NAMALWA (cell line): ENCODE measurements at regions not wholly inside any gene's neighbourhood (a gene's known extent, or its start where the extent isn't known, plus 50 kb on each side); places are given as distances from the start of the nearest gene placed in this dataset.
"Not testable (repeated sequence)": the region's sequence is repeated elsewhere in the genome, so short reads cannot be mapped to it uniquely, and the experiment has no call there.

Experiments
- DNase-seq: peaks from one replicate; pipeline ENCODE4 v3.0.0-alpha.2; 2015; ENCODE audit warnings: low spot score

- no peak for DNase-seq
Measured at GRCh38 chr3:73179601-73180000, 118.1 kb downstream of the EBLN2 start.

DNA sequence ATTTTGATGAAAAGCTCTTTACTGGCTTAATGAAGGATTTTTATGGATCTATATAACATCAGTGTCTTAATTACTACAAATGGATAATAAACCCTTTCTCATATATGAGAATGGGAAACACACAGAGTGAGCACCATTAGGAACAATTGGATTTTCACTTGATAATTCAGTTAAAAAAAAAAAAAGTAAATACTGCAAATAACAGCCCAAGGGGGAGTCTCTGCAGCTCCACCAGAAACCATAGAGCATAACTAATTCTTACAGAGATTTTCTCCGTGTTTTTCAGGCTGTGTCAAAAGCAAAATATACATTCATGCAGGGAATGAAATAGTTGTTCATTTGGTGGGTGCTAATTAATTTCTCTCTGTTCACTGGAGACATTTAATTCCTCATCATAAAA lies 125.3 kb downstream of the EBLN2 start:
- DNase-seq: no peak

DNA sequence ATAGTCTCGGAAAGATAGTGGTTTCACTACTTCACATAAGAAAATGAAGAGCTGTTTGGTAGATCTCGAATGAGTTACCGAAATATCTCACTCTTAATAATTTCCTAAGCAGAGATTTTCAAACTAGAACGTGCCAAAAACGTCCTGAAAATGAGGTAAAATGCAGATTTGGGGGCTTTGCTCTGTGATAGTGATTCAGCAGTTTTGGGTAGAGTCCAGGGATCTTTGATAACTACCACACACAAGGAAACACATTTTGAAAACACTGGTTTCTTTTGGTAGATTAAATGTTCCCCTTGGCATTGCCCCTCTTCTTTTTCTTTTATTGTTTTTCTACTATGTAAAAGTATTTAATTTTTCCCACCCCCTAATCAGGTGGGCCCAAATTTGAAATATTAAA lies 125.9 kb downstream of the EBLN2 start:
- DNase-seq: no peak

DNA sequence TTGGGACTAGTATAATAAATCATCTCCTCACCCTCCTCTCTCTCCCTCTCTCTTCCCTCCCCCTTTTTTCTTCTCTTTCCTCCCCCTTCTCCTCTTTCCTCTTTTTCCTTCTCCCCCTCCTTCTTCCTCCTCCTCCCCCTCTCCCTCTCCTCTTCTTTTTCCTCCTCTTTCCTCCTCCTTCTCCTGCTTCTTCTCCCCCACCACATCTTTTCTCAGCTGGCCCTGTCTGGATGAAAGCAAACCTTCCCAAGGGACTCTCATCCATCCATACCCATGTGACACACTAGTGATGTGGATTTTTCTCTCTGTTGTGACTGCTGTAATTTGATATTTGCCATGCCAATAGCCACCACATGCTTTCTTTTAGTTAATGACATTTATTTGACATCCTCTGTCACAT lies 127.2 kb downstream of the EBLN2 start:
- no peak for DNase-seq

DNA sequence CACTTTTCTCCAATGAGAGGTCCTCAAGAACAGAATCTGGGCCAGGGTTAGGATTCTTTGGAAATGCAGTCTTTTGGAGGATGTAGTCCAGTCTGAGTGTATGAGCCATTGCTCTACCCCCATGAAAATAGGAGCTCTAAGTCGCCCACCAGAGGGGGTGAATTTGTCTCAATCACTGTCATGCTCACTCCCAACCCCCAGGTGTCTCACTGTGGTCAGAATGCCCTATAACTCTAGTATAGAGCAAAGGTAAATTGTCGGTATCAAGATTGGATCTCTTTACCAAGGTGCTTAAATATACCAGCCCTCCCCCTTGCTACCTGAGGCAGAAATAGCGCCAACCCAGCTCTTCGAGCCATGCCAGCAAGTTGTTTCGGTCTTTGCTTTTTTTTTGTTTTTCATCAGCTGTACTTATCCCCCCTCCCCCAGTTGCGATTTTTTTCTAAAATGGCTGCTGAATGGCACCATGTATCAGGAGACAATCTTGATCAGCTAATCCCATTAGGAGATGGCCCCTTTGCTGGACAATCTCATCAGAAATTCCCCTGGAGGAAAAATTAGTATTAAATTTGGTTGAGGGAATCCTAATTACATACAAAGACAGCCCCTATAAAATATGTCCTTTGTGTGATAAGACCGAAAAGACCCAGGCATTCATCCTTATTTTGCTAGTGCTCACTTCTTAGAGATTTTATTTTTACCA lies 130.7 kb downstream of the EBLN2 start:
- DNase-seq: peak; percentile 47

DNA sequence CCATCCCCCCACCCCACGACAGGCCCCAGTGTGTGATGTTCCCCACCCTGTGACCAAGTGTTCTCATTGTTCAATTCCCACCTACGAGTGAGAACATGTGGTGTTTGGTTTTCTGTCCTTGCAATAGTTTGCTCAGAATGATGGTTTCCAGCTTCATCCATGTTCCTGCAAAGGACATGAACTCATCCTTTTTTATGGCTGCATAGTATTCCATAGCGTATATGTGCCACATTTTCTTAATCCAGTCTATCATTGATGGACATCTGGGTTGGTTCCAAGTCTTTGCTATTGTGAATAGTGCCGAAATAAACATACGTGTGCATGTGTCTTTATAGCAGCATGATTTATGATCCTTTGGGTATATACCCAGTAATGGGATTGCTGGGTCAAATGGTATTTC lies 132.5 kb downstream of the EBLN2 start:
- DNase-seq: not testable (repeated sequence)

DNA sequence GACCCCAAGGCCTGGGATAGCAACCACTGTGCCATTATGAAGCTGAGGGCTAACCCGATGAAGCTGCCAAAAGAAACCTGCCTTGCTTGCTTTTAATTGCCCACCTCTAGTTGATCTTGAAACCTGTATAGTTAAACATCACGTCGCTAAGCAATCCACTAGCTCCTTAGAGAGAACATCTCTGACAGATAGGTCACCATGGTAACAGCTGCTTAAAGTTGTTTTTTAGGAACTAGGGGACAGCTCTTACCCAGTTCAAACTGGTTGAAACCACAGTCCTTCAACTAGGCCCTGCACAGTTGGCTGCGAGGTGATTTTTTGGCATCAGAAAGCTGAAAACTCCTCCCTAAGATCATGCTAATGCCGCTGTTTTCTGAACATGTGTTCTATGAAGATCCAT lies 135.7 kb downstream of the EBLN2 start:
- no peak for DNase-seq

DNA sequence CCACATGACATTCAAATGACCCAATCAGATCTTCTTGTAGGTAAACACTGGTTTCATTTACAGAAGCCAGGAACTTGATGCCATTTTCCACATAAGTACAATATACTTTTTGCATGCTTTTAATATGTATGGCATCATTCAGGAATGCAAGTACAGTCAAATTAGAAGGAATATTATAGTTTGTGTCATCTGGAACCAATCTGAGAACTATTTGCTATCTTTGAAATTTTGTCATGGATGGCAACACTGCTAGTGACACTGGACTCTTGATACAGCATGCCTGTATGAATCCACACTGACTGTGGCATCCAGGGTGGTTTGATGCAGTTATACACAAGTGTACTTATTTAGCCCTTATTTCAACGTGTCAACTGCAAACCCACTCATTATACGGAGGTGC lies 141.6 kb downstream of the EBLN2 start:
- no peak for DNase-seq

- DNase-seq: no peak
Measured at GRCh38 chr3:73203633-73204032, 142.2 kb downstream of the EBLN2 start.

DNA sequence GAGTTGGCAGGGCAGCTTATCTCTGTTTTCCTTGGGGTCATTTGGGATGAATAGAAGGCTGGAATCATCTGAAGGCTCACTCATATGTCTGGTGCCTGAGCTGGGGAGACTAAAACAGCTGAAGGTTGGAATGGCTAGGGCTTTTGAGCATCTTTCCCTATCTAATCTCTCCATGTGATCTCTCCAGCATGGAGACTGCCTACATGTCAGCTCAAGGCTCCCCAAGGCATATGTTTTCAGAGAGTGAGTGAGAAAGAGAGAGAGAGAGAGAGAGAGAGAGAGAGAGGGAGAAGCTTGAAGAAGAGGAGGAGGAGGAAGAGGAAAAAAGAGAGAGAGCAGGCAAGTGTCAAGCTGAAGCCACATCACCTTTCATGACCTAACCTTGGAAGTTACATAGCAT lies 143.4 kb downstream of the EBLN2 start:
- no peak for DNase-seq

- no peak for DNase-seq
Measured at GRCh38 chr3:73206030-73206429, 144.6 kb downstream of the EBLN2 start.

- no peak for DNase-seq
Measured at GRCh38 chr3:73207946-73208440, 146.5 kb downstream of the EBLN2 start.

DNA sequence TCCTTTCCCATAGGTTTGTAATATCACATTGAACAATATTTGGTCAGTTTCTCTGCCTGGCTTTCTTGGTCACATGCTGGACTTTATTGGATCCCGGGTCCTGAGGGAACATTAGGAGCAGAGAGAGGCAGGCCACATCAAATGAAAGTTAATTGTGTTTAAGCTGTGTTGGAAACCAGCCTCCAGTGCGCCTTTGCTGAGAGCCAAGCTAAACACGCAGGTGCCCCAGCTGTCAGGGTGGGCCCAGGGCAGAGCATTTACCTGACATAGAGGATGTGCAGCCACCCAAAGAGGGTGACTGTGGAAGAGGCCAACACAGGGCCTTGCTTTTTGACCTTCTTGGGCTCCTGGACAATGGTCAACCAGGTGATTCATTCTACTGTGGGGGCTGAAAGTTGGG lies 149.3 kb downstream of the EBLN2 start:
- DNase-seq: no peak

GRCh38 chr3:73212683-73213082 lies 151.2 kb downstream of the EBLN2 start:
- DNase-seq: peak; percentile 16

DNA sequence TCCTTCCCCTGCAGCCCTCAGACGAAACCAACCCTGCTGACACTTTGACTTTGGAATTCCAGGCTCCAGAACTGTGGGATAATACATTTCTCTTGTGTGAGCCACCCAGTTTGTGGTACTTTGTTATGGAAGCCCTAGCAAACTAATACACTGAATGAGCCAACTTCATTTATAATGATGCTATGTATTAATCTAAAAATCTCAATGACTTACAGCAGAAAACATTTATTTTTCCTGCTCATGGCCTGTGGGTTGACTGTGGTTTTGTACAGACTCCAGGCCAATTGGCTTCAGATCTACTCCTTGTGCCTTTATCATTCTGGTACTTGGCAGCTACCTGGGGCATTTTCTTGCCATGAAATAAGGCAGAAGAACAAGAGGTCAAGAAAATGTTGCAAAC lies 152.4 kb downstream of the EBLN2 start:
- DNase-seq: no peak

GRCh38 chr3:73214846-73215245 lies 153.4 kb downstream of the EBLN2 start:
- DNase-seq: no peak

DNA sequence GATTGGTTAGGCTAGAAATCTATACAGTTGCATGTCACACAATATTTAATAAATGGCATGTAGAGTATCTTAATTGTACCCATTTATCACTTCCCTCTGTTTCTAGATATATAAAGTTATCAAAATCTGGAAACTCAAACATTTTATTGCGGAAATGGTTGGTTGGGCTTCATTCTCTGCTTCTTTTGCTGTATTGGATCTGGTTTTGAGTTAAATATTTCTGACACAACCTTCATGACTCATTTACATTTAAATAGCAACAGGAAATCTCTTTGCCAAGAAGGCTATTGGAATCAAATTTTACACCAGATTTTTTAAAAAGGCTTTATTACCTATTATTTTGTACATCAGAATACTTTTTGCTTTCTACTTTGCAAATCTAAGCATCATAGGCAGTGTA lies 153.8 kb downstream of the EBLN2 start:
- no peak for DNase-seq

GRCh38 chr3:73215901-73216300 lies 154.4 kb downstream of the EBLN2 start:
- DNase-seq: no peak

- no peak for DNase-seq
Measured at GRCh38 chr3:73216310-73216709, 154.9 kb downstream of the EBLN2 start.

DNA sequence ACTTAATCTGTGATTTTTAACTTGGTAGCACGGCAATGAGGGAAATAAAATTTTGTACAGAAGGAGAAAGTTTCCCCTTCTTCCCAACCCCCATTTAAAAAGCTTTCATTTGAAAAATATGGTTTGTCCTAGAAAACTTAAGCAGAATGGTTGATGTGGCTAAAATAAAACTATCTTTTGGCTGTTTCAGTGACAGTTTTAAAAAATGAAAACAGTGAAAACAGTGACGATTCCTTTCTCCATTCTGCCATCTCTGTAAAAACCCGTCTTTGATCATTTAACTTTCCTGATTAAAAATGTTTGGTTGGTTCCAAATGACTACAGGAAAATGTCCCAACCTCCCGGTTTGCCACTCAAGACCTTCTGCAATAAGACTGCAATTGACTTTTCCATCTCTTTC lies 160.7 kb downstream of the EBLN2 start:
- no peak for DNase-seq

- DNase-seq: no peak
Measured at GRCh38 chr3:73225146-73225855, 163.8 kb downstream of the EBLN2 start.

DNA sequence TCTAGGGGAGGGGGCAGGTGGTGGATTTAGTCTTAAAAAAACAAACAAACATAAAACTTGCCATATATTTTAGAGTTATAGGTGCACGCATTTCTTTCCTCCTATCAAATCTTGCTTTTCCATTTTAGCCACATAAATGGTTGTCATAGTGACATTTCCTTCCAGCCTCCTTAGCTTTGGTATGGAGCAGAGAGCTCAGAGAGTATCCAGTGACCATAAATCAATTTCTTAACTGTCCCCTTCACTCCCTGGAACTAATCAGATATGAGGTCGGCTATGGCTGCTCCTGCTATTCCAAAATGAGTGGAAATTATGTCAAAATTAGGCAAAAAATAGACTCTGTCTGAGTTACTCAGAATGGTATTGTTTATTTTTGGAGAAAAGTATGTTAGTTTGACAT lies 164.5 kb downstream of the EBLN2 start:
- DNase-seq: no peak

DNA sequence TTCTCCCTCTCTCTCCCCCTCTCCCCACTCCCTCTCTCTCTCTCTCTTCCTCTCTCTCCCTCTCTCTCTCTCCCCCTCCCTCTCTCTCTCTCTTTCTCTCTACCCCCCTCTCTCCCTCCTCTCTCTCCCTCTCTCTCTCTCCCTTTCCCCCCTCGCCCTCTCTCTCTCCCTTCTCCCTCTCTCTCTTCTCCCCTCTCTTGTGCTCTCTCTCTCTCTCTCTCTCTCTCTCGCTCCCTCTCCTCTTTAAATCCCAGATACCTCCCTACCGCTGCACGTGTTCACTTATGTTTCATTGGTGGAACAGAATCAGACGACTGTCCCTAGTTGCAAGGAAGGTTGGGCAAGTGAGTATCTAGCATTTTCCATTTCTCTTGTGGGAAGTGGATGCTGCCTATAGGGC lies 166.5 kb downstream of the EBLN2 start:
- no peak for DNase-seq

- no peak for DNase-seq
Measured at GRCh38 chr3:73228437-73228836, 167.0 kb downstream of the EBLN2 start.
